ENCODE measurements at regions not wholly inside any gene's neighbourhood (a gene's known extent, or its start where the extent isn't known, plus 50 kb on each side); places are given as distances from the start of the nearest gene placed in this dataset.

DNA sequence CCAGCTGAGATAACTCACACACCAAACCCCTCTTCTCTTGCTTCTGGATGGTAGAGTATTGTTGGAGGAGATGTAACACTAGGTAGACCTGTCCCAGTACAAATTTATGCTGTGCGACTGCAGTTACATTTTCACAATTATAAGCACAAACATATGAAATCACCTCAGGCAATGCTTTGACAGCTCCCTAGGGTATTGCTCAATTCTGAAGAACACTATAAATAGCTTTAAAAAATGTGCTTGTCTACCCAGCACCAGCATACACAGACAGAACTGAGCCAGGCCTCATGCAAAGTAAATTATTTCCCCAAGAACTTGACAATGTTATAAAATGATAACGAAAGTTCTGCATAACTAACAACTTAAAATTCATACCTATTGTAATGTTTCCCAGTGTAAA, 1999.1 kb upstream of the ADGRL3 start:
- Histone ChIP-seq H4K20me1 (replicated peaks; ENCODE audit: control insufficient read depth, extremely low read depth, insufficient read depth, low read length) (no peaks in the 10 kb centered on the region), H3K27me3 (ENCODE audit: control insufficient read depth in 2 of 2, insufficient read depth in 2 of 2, low read length in 2 of 2) (no peaks in the 10 kb centered on the region), H3K9me3 (replicated peaks; ENCODE audit: control insufficient read depth, insufficient read depth, low read length) (no peaks in the 10 kb centered on the region), H3K4me1 (ENCODE audit: control insufficient read depth, extremely low read depth, insufficient read depth, low read length) (no peaks in the 10 kb centered on the region), H3K4me3 (replicated peaks in 1 of 3; ENCODE audit: insufficient read depth in 1 of 3, low read depth in 1 of 3, low read length in 3 of 3) (no peak overlapping the region), H3K9ac (replicated peaks; ENCODE audit: extremely low read depth, insufficient read depth, low read length) (no peak overlapping the region), H2AFZ (ENCODE audit: low read depth, low read length) (no peak overlapping the region), H3K27ac (ENCODE audit: insufficient read depth, low read depth, low read length) (no peak overlapping the region), H3K4me2 (ENCODE audit: insufficient read depth, low read length) (no peak overlapping the region), H3K9me1 (replicated peaks; ENCODE audit: control insufficient read depth, extremely low read depth, insufficient read depth, low read length) (no peaks in the 10 kb centered on the region), H3K79me2 (ENCODE audit: control insufficient read depth, insufficient read depth, low read length) (no peaks in the 10 kb centered on the region), H3K36me3 (ENCODE audit: control insufficient read depth in 2 of 2, extremely low read depth in 1 of 2, insufficient read depth in 2 of 2, low read length in 2 of 2) (no peaks in the 10 kb centered on the region)
- dilution Hi-C loops (cut with MboI; ENCODE audit: extremely low pct_ligation_motif_present, low sequenced_read_pairs), result no loop called here
- no TSS peak for BruUV-seq (replicated peaks)
- intact Hi-C loops (cut with micrococcal nuclease), result no loop called here
- FAIRE-seq (no peak), DNase-seq (ENCODE audit: low read depth, low spot score) (no peak)
- TF ChIP-seq CTCF (IDR thresholded peaks at IDR 0.05; ENCODE audit: extremely low read depth in 1 of 2, insufficient read depth in 1 of 2, low read depth in 1 of 2, low read length in 2 of 2) (no peak), EZH2 (IDR thresholded peaks at IDR 0.05; ENCODE audit: borderline replicate concordance, low read depth, low read length, severe bottlenecking) (no peak), GATA2 (IDR thresholded peaks at IDR 0.05; ENCODE audit: insufficient read depth, insufficient read length, low read depth, low read length) (no peak), MAX (IDR thresholded peaks at IDR 0.05; ENCODE audit: insufficient read depth, insufficient read length) (no peak), JUN (IDR thresholded peaks at IDR 0.05; ENCODE audit: borderline replicate concordance, insufficient read depth, insufficient read length, low read depth) (no peak), FOS (IDR thresholded peaks at IDR 0.05; ENCODE audit: borderline replicate concordance, insufficient read depth, low read length) (no peak)
- ChIA-PET CTCF (no interaction called here), POLR2A (no interaction called here)
